CD4-positive, alpha-beta T cell treated with Interleukin-4 for 4 hours (primary cell): ENCODE measurements at regions not wholly inside any gene's neighbourhood (a gene's known extent, or its start where the extent isn't known, plus 50 kb on each side); places are given as distances from the start of the nearest gene placed in this dataset.
"Not testable (repeated sequence)": the region's sequence is repeated elsewhere in the genome, so short reads cannot be mapped to it uniquely, and the experiment has no call there.

ENCODE experiments used
- DNase-seq: peaks from one replicate; pipeline ENCODE4 v3.0.0-alpha.2; 2020

- DNase-seq, result no peak
These were observed 529.9 kb downstream of the XPNPEP1 start for GRCh38 chr10:109393425-109393824.

- no peak for DNase-seq
These were observed 536.4 kb downstream of the XPNPEP1 start for GRCh38 chr10:109386921-109387320.

GRCh38 chr10:109386101-109386500 is 537.2 kb downstream of the XPNPEP1 start:
- no peak for DNase-seq

- no peak for DNase-seq
These were observed 544.1 kb downstream of the XPNPEP1 start for GRCh38 chr10:109379186-109379585.

- no peak for DNase-seq
These were observed 549.1 kb downstream of the XPNPEP1 start for GRCh38 chr10:109374215-109374614.

- DNase-seq, result no peak
These were observed 564.0 kb downstream of the XPNPEP1 start for GRCh38 chr10:109359316-109359715.

GRCh38 chr10:109358325-109358724 is 565.0 kb downstream of the XPNPEP1 start:
- no peak for DNase-seq

GRCh38 chr10:109348324-109348723 is 575.0 kb downstream of the XPNPEP1 start:
- no peak for DNase-seq

GRCh38 chr10:109343293-109343692 is 580.0 kb downstream of the XPNPEP1 start:
- DNase-seq, result no peak

GRCh38 chr10:109341986-109342385 is 581.3 kb downstream of the XPNPEP1 start:
- DNase-seq, result no peak

GRCh38 chr10:109328001-109328400 is 595.3 kb downstream of the XPNPEP1 start:
- no peak for DNase-seq

GRCh38 chr10:109327266-109327665 is 596.0 kb downstream of the XPNPEP1 start:
- no peak for DNase-seq

GRCh38 chr10:109324721-109325120 is 598.6 kb downstream of the XPNPEP1 start:
- DNase-seq, result no peak

- no peak for DNase-seq
These were observed 605.5 kb downstream of the XPNPEP1 start for GRCh38 chr10:109317746-109318366.

- not testable (repeated sequence) for DNase-seq
These were observed 609.3 kb downstream of the XPNPEP1 start for GRCh38 chr10:109314016-109314415.

- DNase-seq, result not testable (repeated sequence)
These were observed 610.8 kb downstream of the XPNPEP1 start for GRCh38 chr10:109312555-109312954.

GRCh38 chr10:109308971-109309370 is 614.3 kb downstream of the XPNPEP1 start:
- DNase-seq, result no peak

GRCh38 chr10:109307102-109307501 is 616.2 kb downstream of the XPNPEP1 start:
- DNase-seq, result not testable (repeated sequence)

GRCh38 chr10:109306698-109307097 is 616.6 kb downstream of the XPNPEP1 start:
- no peak for DNase-seq

- DNase-seq, result no peak
These were observed 635.5 kb downstream of the XPNPEP1 start for GRCh38 chr10:109287858-109288257.

- no peak for DNase-seq
These were observed 640.8 kb downstream of the XPNPEP1 start for GRCh38 chr10:109282510-109282909.

- no peak for DNase-seq
These were observed 642.0 kb downstream of the XPNPEP1 start for GRCh38 chr10:109281347-109281746.

GRCh38 chr10:109280837-109281236 is 642.5 kb downstream of the XPNPEP1 start:
- no peak for DNase-seq

- DNase-seq, result no peak
These were observed 645.9 kb downstream of the XPNPEP1 start for GRCh38 chr10:109277456-109277855.

GRCh38 chr10:109275960-109276359 is 647.4 kb downstream of the XPNPEP1 start:
- DNase-seq, result no peak
